ENCODE measurements at regions not wholly inside any gene's neighbourhood (a gene's known extent, or its start where the extent isn't known, plus 50 kb on each side); places are given as distances from the start of the nearest gene placed in this dataset.

- Mint-ChIP-seq H3K27me3 (no peaks in the 10 kb centered on the region), H3K27ac (no peak overlapping the region), H3K4me3 (no peak overlapping the region), H3K36me3 (ENCODE audit: low read depth) (peaks cover 2% of the 10 kb centered on the region), H3K4me1 (no peaks in the 10 kb centered on the region)
- peaks cover 2% of the 10 kb centered on the region for H3K9me3 ChIP-seq (ENCODE audit: control insufficient read depth, low read length, poor library complexity, severe bottlenecking)
- ATAC-seq (no peak), DNase-seq (no peak)
Measured at GRCh38 chr13:34833562-34834182, 108.4 kb upstream of the NBEA start.

DNA sequence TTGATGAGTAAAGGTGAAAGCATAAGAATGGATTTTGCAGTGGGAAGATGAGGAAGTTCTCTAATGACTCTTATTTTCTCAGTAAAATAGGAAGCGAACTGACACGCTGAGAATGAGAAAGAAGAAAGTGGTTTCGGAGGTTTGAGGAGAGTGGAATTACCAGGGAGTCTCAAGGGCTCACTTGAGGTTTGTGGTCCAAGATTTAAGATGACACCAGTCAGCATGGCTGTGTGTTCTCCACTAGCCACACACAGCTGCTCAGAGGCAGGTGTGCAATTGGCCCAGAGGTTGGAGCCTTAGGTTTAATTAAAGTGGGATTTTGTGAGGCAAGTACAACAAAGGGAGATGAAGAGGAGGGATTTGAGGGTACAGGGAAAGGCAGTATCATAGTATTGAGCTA is 99.6 kb upstream of the NBEA start:
- no peak for ATAC-seq
- Mint-ChIP-seq H3K27me3 (no peaks in the 10 kb centered on the region), H3K4me3 (no peak overlapping the region), H3K36me3 (ENCODE audit: low read depth) (no peaks in the 10 kb centered on the region), H3K27ac (no peak overlapping the region), H3K4me1 (no peaks in the 10 kb centered on the region)
- no peak for DNase-seq
- no peaks in the 10 kb centered on the region for H3K9me3 ChIP-seq (ENCODE audit: control insufficient read depth, low read length, poor library complexity, severe bottlenecking)

DNA sequence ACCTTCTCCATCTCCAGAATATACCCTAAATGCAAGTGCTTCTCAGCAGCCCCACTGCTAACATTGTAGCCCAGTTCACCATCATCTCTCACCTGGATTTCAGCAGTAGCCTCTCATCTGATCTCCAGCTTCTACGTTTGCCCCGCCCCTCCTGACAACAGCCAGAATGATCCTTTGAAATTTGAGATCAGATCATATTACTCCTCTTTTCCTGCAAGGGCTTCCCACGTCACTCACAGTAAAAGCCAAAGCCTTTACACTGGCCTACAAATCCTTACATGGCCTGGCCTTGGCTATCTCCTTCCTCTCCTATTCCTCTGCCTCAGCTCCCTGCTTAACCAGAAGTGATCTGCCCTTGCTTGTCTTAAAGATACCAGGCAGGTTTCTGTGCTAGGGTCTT is 94.3 kb upstream of the NBEA start:
- H3K9me3 ChIP-seq (ENCODE audit: control insufficient read depth, low read length, poor library complexity, severe bottlenecking) = no peaks in the 10 kb centered on the region
- no peak overlapping the region for H3K4me3 Mint-ChIP-seq
- no peaks in the 10 kb centered on the region for H3K36me3 Mint-ChIP-seq (ENCODE audit: low read depth)
- H3K4me1 Mint-ChIP-seq = no peaks in the 10 kb centered on the region
- no peaks in the 10 kb centered on the region for H3K27me3 Mint-ChIP-seq
- no peak for ATAC-seq
- no peak overlapping the region for H3K27ac Mint-ChIP-seq
- DNase-seq = no peak

- Mint-ChIP-seq H3K4me3 (no peak overlapping the region), H3K27me3 (no peaks in the 10 kb centered on the region), H3K4me1 (no peaks in the 10 kb centered on the region), H3K36me3 (ENCODE audit: low read depth) (no peaks in the 10 kb centered on the region), H3K27ac (no peak overlapping the region)
- no peaks in the 10 kb centered on the region for H3K9me3 ChIP-seq (ENCODE audit: control insufficient read depth, low read length, poor library complexity, severe bottlenecking)
- DNase-seq = no peak
- no peak for ATAC-seq
Measured at GRCh38 chr13:34849406-34849805, 92.7 kb upstream of the NBEA start.

- Mint-ChIP-seq H3K4me3 (no peak overlapping the region), H3K27ac (no peak overlapping the region), H3K36me3 (ENCODE audit: low read depth) (no peaks in the 10 kb centered on the region), H3K27me3 (no peaks in the 10 kb centered on the region), H3K4me1 (no peaks in the 10 kb centered on the region)
- ATAC-seq (no peak), DNase-seq (no peak)
- H3K9me3 ChIP-seq (ENCODE audit: control insufficient read depth, low read length, poor library complexity, severe bottlenecking) = no peaks in the 10 kb centered on the region
Measured at GRCh38 chr13:34853161-34853560, 88.9 kb upstream of the NBEA start.

DNA sequence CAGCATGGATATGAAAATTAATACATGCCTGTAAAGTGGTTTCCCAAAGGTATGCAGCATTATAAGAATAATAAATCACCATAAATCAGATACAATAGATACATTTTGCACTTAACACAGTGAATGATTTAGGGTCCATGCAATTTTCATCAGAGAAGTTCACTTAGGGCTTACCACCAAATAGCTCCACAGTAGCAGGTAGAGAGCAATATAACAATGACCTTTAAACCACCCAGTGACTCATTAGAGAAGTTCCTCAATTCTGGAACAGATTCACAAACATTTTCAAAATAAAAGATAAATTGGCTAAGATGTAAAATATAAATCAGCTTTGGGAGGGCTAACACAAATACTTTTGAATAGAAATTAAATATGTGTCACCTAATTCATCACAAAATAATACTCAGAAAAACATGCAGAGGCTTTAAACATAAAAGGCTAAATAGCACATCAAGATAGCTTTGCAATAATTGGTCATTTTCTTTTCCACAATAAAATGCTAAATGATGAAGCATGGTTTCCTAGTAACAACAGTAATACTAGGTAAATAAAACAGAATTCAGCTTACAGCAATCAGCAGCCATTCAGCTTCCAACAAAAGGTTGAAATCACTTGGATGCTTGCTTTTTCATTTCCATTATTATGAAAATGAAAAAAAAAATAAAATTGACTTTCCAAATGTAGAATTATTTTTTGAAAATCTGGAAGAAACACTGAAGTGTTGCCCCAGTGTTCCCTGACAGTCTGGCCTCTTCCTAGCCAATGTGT is 84.3 kb upstream of the NBEA start:
- H3K4me3 Mint-ChIP-seq = no peak overlapping the region
- DNase-seq (no peak), ATAC-seq (no peak)
- no peaks in the 10 kb centered on the region for H3K36me3 Mint-ChIP-seq (ENCODE audit: low read depth)
- no peaks in the 10 kb centered on the region for H3K27me3 Mint-ChIP-seq
- no peaks in the 10 kb centered on the region for H3K4me1 Mint-ChIP-seq
- H3K9me3 ChIP-seq (ENCODE audit: control insufficient read depth, low read length, poor library complexity, severe bottlenecking) = no peaks in the 10 kb centered on the region
- H3K27ac Mint-ChIP-seq = no peak overlapping the region

DNA sequence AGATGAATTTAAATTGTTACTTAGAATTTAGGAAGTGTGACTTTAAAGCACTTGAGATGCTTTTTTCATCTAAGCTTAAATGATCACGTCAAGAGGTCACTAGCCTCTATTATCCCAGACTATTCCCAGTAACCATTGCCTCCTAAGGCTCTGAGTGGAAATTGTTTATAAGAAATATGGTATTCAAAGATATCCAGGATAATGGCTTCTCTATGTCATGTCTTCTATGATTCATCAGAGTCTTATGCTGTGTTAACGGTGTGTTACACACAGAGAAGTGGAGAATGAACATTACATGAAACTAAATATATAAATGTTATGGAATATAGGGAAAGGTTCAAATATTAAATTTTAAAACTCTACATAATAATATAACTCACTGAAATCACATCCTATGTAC is 79.8 kb upstream of the NBEA start:
- Mint-ChIP-seq H3K4me3 (no peak overlapping the region), H3K27ac (no peak overlapping the region), H3K4me1 (no peaks in the 10 kb centered on the region), H3K36me3 (ENCODE audit: low read depth) (no peaks in the 10 kb centered on the region), H3K27me3 (no peaks in the 10 kb centered on the region)
- no peak for ATAC-seq
- H3K9me3 ChIP-seq (ENCODE audit: control insufficient read depth, low read length, poor library complexity, severe bottlenecking) = no peaks in the 10 kb centered on the region
- DNase-seq = no peak

GRCh38 chr13:34862716-34863115 is 79.4 kb upstream of the NBEA start:
- DNase-seq (no peak), ATAC-seq (no peak)
- Mint-ChIP-seq H3K27ac (no peak overlapping the region), H3K4me1 (no peaks in the 10 kb centered on the region), H3K27me3 (no peaks in the 10 kb centered on the region), H3K4me3 (no peak overlapping the region), H3K36me3 (ENCODE audit: low read depth) (no peaks in the 10 kb centered on the region)
- no peaks in the 10 kb centered on the region for H3K9me3 ChIP-seq (ENCODE audit: control insufficient read depth, low read length, poor library complexity, severe bottlenecking)

- no peak overlapping the region for H3K4me3 Mint-ChIP-seq
- no peak for ATAC-seq
- H3K4me1 Mint-ChIP-seq = no peaks in the 10 kb centered on the region
- no peaks in the 10 kb centered on the region for H3K9me3 ChIP-seq (ENCODE audit: control insufficient read depth, low read length, poor library complexity, severe bottlenecking)
- H3K27me3 Mint-ChIP-seq = peaks cover 3% of the 10 kb centered on the region
- H3K36me3 Mint-ChIP-seq (ENCODE audit: low read depth) = no peaks in the 10 kb centered on the region
- no peak for DNase-seq
- H3K27ac Mint-ChIP-seq = no peak overlapping the region
Measured at GRCh38 chr13:34863360-34864135, 78.5 kb upstream of the NBEA start.

GRCh38 chr13:34864671-34865070 is 77.4 kb upstream of the NBEA start:
- peaks cover 5% of the 10 kb centered on the region for H3K27me3 Mint-ChIP-seq
- H3K4me3 Mint-ChIP-seq = no peak overlapping the region
- ATAC-seq = no peak
- no peak for DNase-seq
- no peaks in the 10 kb centered on the region for H3K4me1 Mint-ChIP-seq
- H3K27ac Mint-ChIP-seq = no peak overlapping the region
- no peaks in the 10 kb centered on the region for H3K9me3 ChIP-seq (ENCODE audit: control insufficient read depth, low read length, poor library complexity, severe bottlenecking)
- no peaks in the 10 kb centered on the region for H3K36me3 Mint-ChIP-seq (ENCODE audit: low read depth)

DNA sequence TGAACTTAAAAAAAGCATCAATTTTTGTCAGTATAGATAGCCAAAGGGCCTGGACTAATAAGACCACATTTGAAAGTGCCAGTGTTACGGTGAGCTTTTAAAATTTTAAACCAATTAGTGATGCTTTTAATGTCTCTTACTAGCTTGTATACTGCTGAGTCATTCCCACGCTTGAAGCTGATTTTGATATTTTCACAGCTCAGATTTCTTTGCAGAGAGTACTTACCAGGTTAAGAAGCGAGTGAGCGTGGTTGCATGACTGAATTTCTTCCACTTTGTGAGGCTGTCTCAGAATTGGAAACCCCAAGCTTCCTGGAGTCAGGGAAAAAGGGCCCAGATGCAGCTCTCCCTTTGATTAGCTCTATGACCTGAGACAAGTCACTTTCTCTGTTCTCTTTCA is 74.5 kb upstream of the NBEA start:
- DNase-seq (no peak), ATAC-seq (no peak)
- Mint-ChIP-seq H3K27me3 (peaks cover 5% of the 10 kb centered on the region), H3K4me3 (no peak overlapping the region), H3K36me3 (ENCODE audit: low read depth) (no peaks in the 10 kb centered on the region), H3K27ac (no peak overlapping the region), H3K4me1 (no peaks in the 10 kb centered on the region)
- no peaks in the 10 kb centered on the region for H3K9me3 ChIP-seq (ENCODE audit: control insufficient read depth, low read length, poor library complexity, severe bottlenecking)

DNA sequence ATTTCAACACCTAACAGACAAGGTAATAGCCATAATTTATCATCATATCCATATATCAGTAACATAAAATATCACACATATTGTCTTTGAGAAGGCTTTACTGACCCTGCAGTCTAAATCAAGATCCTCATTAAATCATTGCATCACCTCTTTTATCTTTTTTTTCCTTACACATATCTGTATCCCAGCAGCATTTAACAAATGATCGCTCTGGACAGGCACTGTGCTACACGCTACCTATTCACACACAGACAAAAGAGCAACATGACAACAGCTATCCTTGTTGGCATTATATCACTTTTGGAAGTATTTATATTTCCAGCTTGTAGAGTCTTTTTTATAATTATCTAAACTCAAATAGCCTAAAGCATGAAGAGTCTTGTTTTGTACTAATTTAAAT is 73.3 kb upstream of the NBEA start:
- DNase-seq (no peak), ATAC-seq (no peak)
- H3K9me3 ChIP-seq (ENCODE audit: control insufficient read depth, low read length, poor library complexity, severe bottlenecking) = no peaks in the 10 kb centered on the region
- Mint-ChIP-seq H3K36me3 (ENCODE audit: low read depth) (no peaks in the 10 kb centered on the region), H3K4me3 (no peak overlapping the region), H3K27me3 (peaks cover 5% of the 10 kb centered on the region), H3K4me1 (no peaks in the 10 kb centered on the region), H3K27ac (no peak overlapping the region)

DNA sequence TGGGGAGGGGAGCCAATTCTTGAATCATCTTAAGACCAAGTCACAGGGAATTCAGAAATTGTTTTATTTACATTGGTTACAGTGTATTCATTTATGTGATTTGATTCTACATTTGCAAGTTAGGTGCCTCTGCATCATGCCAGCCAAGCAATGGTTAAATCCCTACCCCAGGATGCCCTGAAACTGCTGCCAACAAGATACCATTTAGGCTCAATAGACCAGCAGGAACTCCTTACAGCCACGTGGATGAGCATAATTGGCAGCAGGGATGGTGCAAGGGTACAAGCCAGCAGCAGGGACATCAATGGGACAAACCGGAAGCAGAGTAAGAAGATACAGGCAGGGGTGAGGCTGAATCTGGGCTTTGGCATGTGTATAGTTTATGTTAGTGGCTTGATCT is 72.4 kb upstream of the NBEA start:
- H3K36me3 Mint-ChIP-seq (ENCODE audit: low read depth) = no peaks in the 10 kb centered on the region
- ATAC-seq (no peak), DNase-seq (no peak)
- H3K4me1 Mint-ChIP-seq = no peaks in the 10 kb centered on the region
- no peak overlapping the region for H3K4me3 Mint-ChIP-seq
- H3K27ac Mint-ChIP-seq = no peak overlapping the region
- peaks cover 5% of the 10 kb centered on the region for H3K27me3 Mint-ChIP-seq
- no peaks in the 10 kb centered on the region for H3K9me3 ChIP-seq (ENCODE audit: control insufficient read depth, low read length, poor library complexity, severe bottlenecking)

Data from T-helper 17 cell (primary cell).